ENCODE measurements at regions not wholly inside any gene's neighbourhood (a gene's known extent, or its start where the extent isn't known, plus 50 kb on each side); places are given as distances from the start of the nearest gene placed in this dataset.
A peak's percentile ranks its signal among the peaks of the same experiment; 100 is the strongest.
"Not testable (repeated sequence)": the region's sequence is repeated elsewhere in the genome, so short reads cannot be mapped to it uniquely, and the experiment has no call there.

DNA sequence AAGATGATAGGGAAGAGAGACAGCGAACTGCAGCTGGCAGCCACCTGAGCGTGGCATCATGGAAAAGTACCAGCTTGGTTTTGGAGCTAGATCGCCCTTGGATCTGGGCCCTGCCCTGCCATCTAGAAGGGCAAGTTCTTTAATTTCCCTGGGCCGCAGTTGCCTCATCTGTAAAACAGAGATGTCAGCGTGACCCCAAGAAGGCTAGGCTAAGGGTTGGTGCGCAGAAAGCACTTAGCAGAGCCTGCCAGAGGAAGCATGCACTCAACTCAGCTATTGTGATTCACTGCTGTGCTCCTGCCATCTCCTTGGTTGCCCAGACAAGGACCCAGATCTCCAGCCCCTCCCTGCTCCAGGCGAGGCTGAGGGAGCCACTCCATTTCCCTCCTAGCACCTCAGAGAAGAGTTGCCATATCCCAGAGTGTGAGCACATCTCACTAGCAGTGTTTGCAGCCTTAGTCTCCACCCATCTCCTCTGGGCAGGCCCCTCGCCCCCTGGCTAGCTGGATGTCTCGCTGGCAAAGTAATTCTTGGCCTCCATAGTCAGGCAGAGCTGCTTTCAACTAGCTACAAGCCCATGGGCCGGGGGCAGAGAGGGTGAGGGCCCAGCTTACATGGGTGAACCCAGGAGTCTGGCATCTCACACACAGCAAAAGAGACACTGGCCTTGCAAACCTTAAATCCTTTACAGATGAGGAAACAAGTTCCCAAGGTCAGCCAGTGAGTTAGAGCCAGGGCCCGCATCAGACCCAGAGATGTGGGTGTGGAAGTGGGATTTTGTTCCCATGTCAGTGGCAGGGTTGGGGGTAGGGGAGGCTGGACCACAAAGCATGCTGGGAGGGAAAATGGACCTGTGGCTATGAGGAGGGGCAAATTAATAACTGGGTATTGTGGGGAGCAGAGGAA lies 280.7 kb upstream of the TLE3 start:
- no peak overlapping the region for H3K4me3 ChIP-seq (ENCODE audit: low read depth, low read length)
- in situ Hi-C loops (cut with HindIII; ENCODE audit: low sequenced_read_pairs), result no loop called here
- TF ChIP-seq, protein P1, sequence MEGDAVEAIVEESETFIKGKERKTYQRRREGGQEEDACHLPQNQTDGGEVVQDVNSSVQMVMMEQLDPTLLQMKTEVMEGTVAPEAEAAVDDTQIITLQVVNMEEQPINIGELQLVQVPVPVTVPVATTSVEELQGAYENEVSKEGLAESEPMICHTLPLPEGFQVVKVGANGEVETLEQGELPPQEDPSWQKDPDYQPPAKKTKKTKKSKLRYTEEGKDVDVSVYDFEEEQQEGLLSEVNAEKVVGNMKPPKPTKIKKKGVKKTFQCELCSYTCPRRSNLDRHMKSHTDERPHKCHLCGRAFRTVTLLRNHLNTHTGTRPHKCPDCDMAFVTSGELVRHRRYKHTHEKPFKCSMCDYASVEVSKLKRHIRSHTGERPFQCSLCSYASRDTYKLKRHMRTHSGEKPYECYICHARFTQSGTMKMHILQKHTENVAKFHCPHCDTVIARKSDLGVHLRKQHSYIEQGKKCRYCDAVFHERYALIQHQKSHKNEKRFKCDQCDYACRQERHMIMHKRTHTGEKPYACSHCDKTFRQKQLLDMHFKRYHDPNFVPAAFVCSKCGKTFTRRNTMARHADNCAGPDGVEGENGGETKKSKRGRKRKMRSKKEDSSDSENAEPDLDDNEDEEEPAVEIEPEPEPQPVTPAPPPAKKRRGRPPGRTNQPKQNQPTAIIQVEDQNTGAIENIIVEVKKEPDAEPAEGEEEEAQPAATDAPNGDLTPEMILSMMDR (IDR thresholded peaks at IDR 0.05; ENCODE audit: low read depth, low read length), result no peak
- no peak for DNase-seq (ENCODE audit: low read depth, low spot score)

DNA sequence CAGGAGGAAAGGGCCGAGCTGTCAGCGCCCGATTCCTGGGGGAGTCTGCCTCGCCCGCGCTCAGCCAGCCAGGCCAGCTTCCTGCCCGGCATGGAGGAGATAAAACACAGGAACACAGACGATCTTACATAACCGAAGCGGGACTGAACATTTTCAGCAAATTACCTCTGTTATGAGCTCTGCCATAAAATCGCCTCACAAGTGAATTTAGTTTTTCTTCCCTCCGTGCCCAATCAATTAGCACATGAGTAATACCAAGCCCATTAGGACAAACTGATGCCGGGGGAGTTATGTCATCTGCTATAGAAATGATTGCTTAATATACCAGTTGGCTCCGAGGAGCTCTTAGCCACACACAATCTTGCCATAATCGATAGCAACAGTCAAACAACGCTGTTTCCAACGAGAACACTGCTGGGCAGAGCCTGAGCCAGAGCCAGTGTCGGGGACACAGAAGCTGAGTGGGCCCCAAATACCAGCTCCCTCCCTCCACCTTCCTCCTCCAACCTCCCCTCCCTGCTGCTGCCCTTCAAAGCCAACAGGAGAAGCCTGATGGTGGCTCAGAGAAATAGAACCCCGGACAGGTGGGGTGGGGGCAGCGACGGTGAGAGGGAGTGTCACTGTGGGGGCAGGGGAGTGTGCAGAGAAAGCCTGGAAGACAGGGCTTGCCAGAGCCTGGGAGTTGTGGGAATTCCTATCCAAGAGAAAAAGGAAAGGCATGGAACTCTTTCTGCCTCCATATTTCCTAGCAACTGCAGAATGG lies 279.4 kb upstream of the TLE3 start:
- DNase-seq (ENCODE audit: low read depth, low spot score), result peak; percentile 27
- no peak overlapping the region for H3K4me3 ChIP-seq (ENCODE audit: low read depth, low read length)
- TF ChIP-seq, protein P1 (IDR thresholded peaks at IDR 0.05; ENCODE audit: low read depth, low read length), result no peak
- in situ Hi-C loops (cut with HindIII; ENCODE audit: low sequenced_read_pairs), result no loop called here

DNA sequence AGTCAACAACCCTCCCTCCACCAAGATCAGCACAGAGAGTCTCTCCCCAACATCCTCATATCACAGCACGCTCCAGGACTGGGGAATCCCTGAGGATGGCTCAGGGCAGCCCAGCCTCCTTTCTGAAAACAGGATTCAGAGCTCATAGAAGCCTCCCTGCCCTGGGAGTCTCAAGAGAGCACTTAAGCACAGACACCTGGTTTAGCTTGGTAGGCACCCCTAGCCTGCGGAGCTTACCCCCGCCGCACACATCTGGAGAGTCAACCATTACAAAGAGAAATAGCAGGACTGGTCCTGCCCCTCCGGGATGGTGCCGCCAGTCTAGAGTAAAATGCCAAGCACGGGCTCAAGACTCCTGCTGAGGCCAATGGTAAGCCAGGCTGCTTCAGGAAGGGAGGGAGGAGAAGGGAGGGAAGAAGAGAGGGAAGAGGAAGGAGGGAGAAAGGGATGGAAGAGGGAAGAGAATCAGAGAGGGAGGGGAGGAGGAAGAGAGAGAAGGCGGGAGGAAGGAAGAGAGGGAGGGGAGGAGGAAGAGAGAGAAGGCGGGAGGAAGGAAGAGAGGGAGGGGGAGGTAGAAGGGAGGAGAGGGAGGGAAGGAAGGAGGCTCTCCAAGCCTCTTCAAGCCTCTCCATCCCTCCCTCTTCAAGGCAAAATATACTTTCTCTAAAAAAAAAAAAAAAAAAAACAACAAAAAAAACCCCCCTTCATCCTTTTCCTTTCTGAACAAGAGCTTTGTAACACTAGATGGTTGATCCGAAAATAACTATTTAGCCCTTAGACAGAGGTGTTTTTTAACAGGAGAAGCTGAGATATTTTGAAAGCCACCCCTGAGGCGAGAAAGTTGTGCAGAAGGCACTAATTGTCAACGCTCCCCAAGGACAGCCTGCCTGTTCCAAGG lies 278.6 kb upstream of the TLE3 start:
- no peak for DNase-seq (ENCODE audit: low read depth, low spot score)
- in situ Hi-C loops (cut with HindIII; ENCODE audit: low sequenced_read_pairs), result no loop called here
- TF ChIP-seq, protein P1 (IDR thresholded peaks at IDR 0.05; ENCODE audit: low read depth, low read length), result no peak
- no peak overlapping the region for H3K4me3 ChIP-seq (ENCODE audit: low read depth, low read length)

DNA sequence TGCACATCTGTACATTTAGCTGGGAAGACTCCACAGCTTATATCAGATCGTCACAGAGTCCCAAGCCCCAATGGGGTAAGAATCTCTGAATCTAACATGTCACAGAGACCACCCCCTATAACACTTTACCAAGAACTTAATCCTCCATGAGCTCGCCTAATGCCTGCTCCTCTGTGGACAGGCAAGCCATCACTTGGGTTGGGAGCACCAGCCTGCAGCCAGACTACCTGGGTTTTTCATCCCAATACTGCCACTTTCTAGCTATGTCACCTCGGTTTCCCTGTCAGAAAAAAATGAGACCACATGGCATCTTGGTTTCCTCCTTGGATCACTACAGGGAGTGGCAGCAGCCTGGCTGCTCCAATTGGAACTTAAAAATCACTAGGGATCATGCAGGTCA lies 277.9 kb upstream of the TLE3 start:
- no peak overlapping the region for H3K4me3 ChIP-seq (ENCODE audit: low read depth, low read length)
- no peak for DNase-seq (ENCODE audit: low read depth, low spot score)
- in situ Hi-C loops (cut with HindIII; ENCODE audit: low sequenced_read_pairs), result no loop called here
- TF ChIP-seq, protein P1 (IDR thresholded peaks at IDR 0.05; ENCODE audit: low read depth, low read length), result no peak

DNA sequence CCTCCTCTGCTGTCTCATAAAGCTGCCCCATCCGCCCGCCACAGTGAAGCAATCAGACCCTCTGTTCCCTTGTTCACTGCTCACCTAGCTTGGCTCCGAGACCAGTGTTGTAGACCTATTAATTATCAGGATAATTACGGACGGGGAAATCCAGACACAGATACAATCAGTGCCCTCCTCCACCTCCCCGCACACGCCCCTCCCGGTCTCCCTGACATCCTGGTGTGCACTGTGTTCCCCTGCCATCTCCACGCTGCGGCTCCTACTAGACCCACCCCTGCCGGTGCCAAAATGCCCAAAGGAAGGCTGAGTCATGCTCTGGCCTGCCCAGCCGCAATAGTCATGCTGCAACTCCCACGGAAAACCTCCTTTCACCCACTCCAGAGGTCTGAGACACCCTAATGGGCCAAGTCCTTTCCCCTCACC lies 277.3 kb upstream of the TLE3 start:
- DNase-seq (ENCODE audit: low read depth, low spot score), result peak; percentile 20
- TF ChIP-seq, protein P1 (IDR thresholded peaks at IDR 0.05; ENCODE audit: low read depth, low read length), result no peak
- in situ Hi-C loops (cut with HindIII; ENCODE audit: low sequenced_read_pairs), result no loop called here
- no peak overlapping the region for H3K4me3 ChIP-seq (ENCODE audit: low read depth, low read length)

DNA sequence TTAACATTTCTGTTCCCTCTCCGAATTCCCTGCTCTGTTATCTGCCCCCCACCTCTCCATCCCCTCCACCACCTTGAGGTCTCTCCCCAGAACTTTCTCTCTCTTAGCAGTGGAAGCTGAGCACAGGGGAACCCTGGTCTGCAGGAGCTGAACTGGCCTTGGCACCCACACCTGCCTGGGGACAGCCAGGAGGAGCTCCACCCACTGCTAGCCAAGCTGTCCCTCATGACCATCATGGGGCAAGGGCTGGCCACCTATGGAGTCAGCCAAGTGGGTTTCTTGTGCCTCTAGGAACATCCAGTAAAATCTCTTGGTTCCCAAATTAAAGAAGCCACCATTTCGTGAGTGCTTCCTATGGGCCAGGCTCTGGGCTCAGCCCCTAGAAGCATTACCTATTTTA lies 276.4 kb upstream of the TLE3 start:
- in situ Hi-C loops (cut with HindIII; ENCODE audit: low sequenced_read_pairs), result no loop called here
- TF ChIP-seq, protein P1 (IDR thresholded peaks at IDR 0.05; ENCODE audit: low read depth, low read length), result no peak
- no peak for DNase-seq (ENCODE audit: low read depth, low spot score)
- no peak overlapping the region for H3K4me3 ChIP-seq (ENCODE audit: low read depth, low read length)

DNA sequence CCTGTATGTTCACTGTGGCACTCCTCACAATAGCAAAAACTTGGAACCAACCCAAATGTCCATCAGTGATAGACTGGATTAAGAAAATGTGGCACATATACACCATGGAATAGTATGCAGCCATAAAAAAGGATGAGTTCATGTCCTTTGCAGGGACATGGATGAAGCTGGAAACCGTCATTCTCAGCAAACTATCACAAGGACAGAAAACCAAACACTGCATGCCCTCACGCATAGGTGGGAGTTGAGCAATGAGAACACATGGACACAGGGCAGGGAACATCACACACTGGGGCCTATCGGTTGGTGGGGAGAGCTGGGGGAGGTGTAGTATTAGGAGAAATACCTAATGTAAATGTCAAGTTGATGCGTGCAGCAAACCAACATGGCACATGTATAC lies 275.7 kb upstream of the TLE3 start:
- in situ Hi-C loops (cut with HindIII; ENCODE audit: low sequenced_read_pairs); DNase-seq (ENCODE audit: low read depth, low spot score); H3K4me3 ChIP-seq (ENCODE audit: low read depth, low read length): not testable (repeated sequence)

DNA sequence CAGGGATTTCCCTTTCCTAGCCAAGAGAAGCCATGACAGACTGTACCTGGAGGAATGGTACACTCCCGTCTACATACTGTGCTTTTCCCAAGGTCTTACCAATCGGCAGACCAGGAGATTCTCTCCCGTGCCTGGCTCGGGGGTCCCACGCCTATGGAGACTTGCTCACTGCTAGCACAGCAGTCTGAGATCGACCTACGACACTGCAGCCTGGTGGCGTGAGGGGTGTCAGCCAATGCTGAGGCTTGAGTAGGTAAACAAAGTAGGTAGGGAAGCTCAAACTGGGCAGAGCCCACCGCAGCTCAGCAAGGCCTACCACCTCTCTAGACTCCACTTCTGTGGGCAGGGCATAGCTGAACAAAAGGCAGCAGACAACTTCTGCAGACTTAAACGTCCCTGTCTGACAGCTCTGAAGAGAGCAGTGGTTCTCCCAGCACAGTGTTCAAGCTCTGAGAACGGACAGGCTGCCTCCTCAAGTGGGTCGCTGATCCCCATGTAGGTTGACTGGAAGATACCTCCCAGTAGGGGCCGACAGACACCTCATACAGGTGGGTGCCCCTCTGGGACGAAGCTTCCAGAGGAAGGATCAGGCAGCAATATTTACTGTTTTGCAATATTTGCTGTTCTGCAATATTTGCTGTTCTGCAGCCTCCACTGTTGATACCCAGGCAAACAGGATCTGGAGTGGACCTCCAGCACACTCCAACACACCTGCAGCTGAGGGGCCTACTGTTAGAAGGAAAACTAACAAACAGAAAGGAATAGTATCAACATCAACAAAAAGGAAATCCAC lies 270.4 kb upstream of the TLE3 start:
- H3K4me3 ChIP-seq (ENCODE audit: low read depth, low read length); DNase-seq (ENCODE audit: low read depth, low spot score); in situ Hi-C loops (cut with HindIII; ENCODE audit: low sequenced_read_pairs): not testable (repeated sequence)
